ENCODE measurements at regions not wholly inside any gene's neighbourhood (a gene's known extent, or its start where the extent isn't known, plus 50 kb on each side); places are given as distances from the start of the nearest gene placed in this dataset.

DNA sequence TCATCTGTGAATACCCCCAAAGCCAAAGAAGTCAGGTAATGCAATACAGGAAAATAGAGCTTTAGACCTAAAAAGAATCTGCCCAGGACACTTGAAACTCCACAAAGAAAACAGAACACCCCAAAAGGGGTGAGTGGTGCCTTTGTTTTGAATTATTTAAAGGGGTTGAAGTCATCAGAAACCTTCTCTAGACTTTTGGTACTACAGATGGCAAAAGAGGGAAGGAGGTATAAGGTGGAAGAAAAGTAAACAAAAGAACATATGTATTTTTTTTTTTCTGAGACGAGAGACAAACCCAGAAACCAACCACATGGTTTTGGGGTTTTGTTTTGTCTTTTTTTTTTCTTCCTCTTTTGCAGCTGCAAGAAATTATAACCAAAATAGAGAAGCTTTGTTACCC lies 1477.8 kb downstream of the C4orf33 start:
- H3K36me3 ChIP-seq (replicated peaks in 1 of 2; ENCODE audit: control extremely low read depth in 1 of 2, control insufficient read depth in 1 of 2, extremely low read depth in 1 of 2, insufficient read depth in 2 of 2, low read length in 1 of 2), result no peaks in the 10 kb centered on the region
- H3K27ac ChIP-seq (ENCODE audit: low read length in 2 of 2), result no peak overlapping the region
- ChIA-PET CTCF (no interaction called here), POLR2A (no interaction called here)
- intact Hi-C loops (cut with micrococcal nuclease), result no loop called here
- TF ChIP-seq, protein P1, sequence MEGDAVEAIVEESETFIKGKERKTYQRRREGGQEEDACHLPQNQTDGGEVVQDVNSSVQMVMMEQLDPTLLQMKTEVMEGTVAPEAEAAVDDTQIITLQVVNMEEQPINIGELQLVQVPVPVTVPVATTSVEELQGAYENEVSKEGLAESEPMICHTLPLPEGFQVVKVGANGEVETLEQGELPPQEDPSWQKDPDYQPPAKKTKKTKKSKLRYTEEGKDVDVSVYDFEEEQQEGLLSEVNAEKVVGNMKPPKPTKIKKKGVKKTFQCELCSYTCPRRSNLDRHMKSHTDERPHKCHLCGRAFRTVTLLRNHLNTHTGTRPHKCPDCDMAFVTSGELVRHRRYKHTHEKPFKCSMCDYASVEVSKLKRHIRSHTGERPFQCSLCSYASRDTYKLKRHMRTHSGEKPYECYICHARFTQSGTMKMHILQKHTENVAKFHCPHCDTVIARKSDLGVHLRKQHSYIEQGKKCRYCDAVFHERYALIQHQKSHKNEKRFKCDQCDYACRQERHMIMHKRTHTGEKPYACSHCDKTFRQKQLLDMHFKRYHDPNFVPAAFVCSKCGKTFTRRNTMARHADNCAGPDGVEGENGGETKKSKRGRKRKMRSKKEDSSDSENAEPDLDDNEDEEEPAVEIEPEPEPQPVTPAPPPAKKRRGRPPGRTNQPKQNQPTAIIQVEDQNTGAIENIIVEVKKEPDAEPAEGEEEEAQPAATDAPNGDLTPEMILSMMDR (IDR thresholded peaks at IDR 0.05), result no peak
- TF ChIP-seq EZH2 (IDR thresholded peaks at IDR 0.05; ENCODE audit: borderline replicate concordance, insufficient read depth, low read depth, low read length, poor library complexity, severe bottlenecking), result no peak
- Mint-ChIP-seq H3K27ac (no peak overlapping the region), H3K4me3 (no peak overlapping the region), H3K9me3 (ENCODE audit: insufficient read depth) (peaks cover 5% of the 10 kb centered on the region), H3K27me3 (no peaks in the 10 kb centered on the region), H3K4me1 (no peaks in the 10 kb centered on the region)
- no peak overlapping the region for H3K9ac ChIP-seq (ENCODE audit: low read length)
- H3K9me3 ChIP-seq (ENCODE audit: control extremely low read depth in 1 of 3, control insufficient read depth in 2 of 3, insufficient read depth in 1 of 3, low read length in 2 of 3), result no peaks in the 10 kb centered on the region
- no peaks in the 10 kb centered on the region for H3K4me1 ChIP-seq (ENCODE audit: control insufficient read depth in 2 of 2, insufficient read depth in 2 of 2, low read length in 2 of 2)
- H3K4me3 ChIP-seq (ENCODE audit: control extremely low read depth in 1 of 5, extremely low read depth in 1 of 5, insufficient read depth in 1 of 5, low read depth in 2 of 5, low read length in 4 of 5), result no peak overlapping the region
- no peak overlapping the region for H3K4me2 ChIP-seq (replicated peaks; ENCODE audit: low read depth, low read length, poor library complexity, severe bottlenecking)
- no CpG with 5 or more reads among the region's 1 CpG for WGBS (ENCODE audit: insufficient coverage)
- H4K20me1 ChIP-seq (ENCODE audit: control insufficient read depth, insufficient read depth, low read length, poor library complexity, severe bottlenecking), result no peaks in the 10 kb centered on the region
- no peaks in the 10 kb centered on the region for H3K27me3 ChIP-seq (replicated peaks in 1 of 4; ENCODE audit: control extremely low read depth in 1 of 4, control insufficient read depth in 3 of 4, insufficient read depth in 4 of 4, low read length in 3 of 4)
- H2AFZ ChIP-seq (ENCODE audit: insufficient read depth, low read depth, low read length, poor library complexity, severe bottlenecking), result no peak overlapping the region
- ATAC-seq (ENCODE audit: low read depth) (no peak), DNase-seq (no peak)
- no peaks in the 10 kb centered on the region for H3K79me2 ChIP-seq (ENCODE audit: control insufficient read depth, insufficient read depth, low read length)

DNA sequence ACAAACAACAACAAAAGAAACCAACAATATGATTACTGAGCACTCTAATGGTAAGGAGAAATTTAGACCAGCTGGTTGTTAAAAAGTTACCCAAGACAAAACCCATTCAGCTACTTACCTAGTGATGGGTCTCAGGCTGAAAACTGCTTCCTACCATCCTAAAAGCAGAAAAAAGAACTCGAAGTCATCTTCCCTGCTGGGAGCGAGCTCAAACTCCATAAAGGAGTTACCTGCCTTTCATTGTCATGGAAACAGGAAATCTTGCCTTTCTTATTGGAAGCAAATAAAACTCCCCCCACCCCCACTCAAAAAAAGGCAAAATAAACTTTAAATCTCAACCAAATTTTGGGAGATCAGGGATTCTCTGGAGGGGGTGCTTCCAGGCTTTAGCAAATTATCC lies 1478.3 kb downstream of the C4orf33 start:
- no peak overlapping the region for H3K27ac Mint-ChIP-seq
- Histone ChIP-seq H3K4me2 (replicated peaks; ENCODE audit: low read depth, low read length, poor library complexity, severe bottlenecking) (no peak overlapping the region), H3K4me3 (ENCODE audit: control extremely low read depth in 1 of 5, extremely low read depth in 1 of 5, insufficient read depth in 1 of 5, low read depth in 2 of 5, low read length in 4 of 5) (no peak overlapping the region), H3K9me3 (ENCODE audit: control extremely low read depth in 1 of 3, control insufficient read depth in 2 of 3, insufficient read depth in 1 of 3, low read length in 2 of 3) (no peaks in the 10 kb centered on the region), H3K9ac (ENCODE audit: low read length) (no peak overlapping the region), H2AFZ (ENCODE audit: insufficient read depth, low read depth, low read length, poor library complexity, severe bottlenecking) (no peak overlapping the region), H3K4me1 (ENCODE audit: control insufficient read depth in 2 of 2, insufficient read depth in 2 of 2, low read length in 2 of 2) (no peaks in the 10 kb centered on the region), H3K79me2 (ENCODE audit: control insufficient read depth, insufficient read depth, low read length) (no peaks in the 10 kb centered on the region), H3K36me3 (replicated peaks in 1 of 2; ENCODE audit: control extremely low read depth in 1 of 2, control insufficient read depth in 1 of 2, extremely low read depth in 1 of 2, insufficient read depth in 2 of 2, low read length in 1 of 2) (no peaks in the 10 kb centered on the region), H4K20me1 (ENCODE audit: control insufficient read depth, insufficient read depth, low read length, poor library complexity, severe bottlenecking) (no peaks in the 10 kb centered on the region), H3K27me3 (replicated peaks in 1 of 4; ENCODE audit: control extremely low read depth in 1 of 4, control insufficient read depth in 3 of 4, insufficient read depth in 4 of 4, low read length in 3 of 4) (no peaks in the 10 kb centered on the region), H3K27ac (ENCODE audit: low read length in 2 of 2) (no peak overlapping the region)
- WGBS (ENCODE audit: insufficient coverage), result 57% methylated on average over 1 of the region's 2 CpGs
- ATAC-seq (ENCODE audit: low read depth) (no peak), DNase-seq (no peak)
- TF ChIP-seq, protein P1 (IDR thresholded peaks at IDR 0.05), result no peak
- no peak for TF ChIP-seq EZH2 (IDR thresholded peaks at IDR 0.05; ENCODE audit: borderline replicate concordance, insufficient read depth, low read depth, low read length, poor library complexity, severe bottlenecking)
- H3K4me3 Mint-ChIP-seq, result no peak overlapping the region
- ChIA-PET POLR2A (no interaction called here), CTCF (no interaction called here)
- H3K4me1 Mint-ChIP-seq, result no peaks in the 10 kb centered on the region
- H3K9me3 Mint-ChIP-seq (ENCODE audit: insufficient read depth), result peaks cover 5% of the 10 kb centered on the region
- intact Hi-C loops (cut with micrococcal nuclease), result no loop called here
- H3K27me3 Mint-ChIP-seq, result no peaks in the 10 kb centered on the region

All from B cell (primary cell).